ENCODE measurements at regions not wholly inside any gene's neighbourhood (a gene's known extent, or its start where the extent isn't known, plus 50 kb on each side); places are given as distances from the start of the nearest gene placed in this dataset.

DNA sequence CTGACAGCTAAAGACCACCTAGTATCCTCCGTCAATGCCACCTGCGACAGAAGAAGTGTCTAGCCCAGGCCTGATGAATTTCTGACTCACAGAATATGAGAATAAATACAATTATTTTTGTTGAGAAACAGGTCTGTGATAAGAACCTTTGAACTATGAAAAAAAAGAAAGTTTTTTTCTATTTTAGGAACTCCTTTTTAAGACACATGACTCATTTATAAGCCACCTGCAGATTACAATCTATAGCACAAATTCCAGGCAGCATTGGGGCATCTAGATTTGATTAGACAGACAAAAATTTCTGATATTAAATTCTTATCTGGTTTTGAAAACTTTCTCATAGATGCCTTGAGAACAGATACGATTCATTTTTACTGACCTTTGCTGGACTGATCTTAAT, 256.7 kb upstream of the LYZL1 start:
- TF ChIP-seq POLR2A (IDR thresholded peaks at IDR 0.05), result no peak
- TF ChIP-seq, protein P1, sequence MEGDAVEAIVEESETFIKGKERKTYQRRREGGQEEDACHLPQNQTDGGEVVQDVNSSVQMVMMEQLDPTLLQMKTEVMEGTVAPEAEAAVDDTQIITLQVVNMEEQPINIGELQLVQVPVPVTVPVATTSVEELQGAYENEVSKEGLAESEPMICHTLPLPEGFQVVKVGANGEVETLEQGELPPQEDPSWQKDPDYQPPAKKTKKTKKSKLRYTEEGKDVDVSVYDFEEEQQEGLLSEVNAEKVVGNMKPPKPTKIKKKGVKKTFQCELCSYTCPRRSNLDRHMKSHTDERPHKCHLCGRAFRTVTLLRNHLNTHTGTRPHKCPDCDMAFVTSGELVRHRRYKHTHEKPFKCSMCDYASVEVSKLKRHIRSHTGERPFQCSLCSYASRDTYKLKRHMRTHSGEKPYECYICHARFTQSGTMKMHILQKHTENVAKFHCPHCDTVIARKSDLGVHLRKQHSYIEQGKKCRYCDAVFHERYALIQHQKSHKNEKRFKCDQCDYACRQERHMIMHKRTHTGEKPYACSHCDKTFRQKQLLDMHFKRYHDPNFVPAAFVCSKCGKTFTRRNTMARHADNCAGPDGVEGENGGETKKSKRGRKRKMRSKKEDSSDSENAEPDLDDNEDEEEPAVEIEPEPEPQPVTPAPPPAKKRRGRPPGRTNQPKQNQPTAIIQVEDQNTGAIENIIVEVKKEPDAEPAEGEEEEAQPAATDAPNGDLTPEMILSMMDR (IDR thresholded peaks at IDR 0.05), result no peak

All from esophagus squamous epithelium (tissue), 4 donors.